Omental fat pad (tissue), 3 donors: ENCODE measurements at regions not wholly inside any gene's neighbourhood (a gene's known extent, or its start where the extent isn't known, plus 50 kb on each side); places are given as distances from the start of the nearest gene placed in this dataset.

ENCODE experiments used
- ATAC-seq: fragments of 150-250 bp; one replicate; pipeline ENCODE4 v1.9.1; 2016; ENCODE audit warnings: mild to moderate bottlenecking, moderate library complexity; ENCODE audit not compliant: low FRiP score
- DNase-seq: peaks from one replicate; pipeline ENCODE4 v3.0.0-alpha.2; 2019; ENCODE audit warnings: low spot score
- CTCF ChIP-seq, 3 donors: fragments of 450-650 bp; IDR thresholded peaks; one replicate each; pipeline ENCODE4 v1.5.1; 2016 to 2017; ENCODE audit warnings: antibody characterized with exemption in 3 of 3, mild to moderate bottlenecking in 3 of 3, moderate library complexity in 2 of 3

GRCh38 chr17:63331301-63332061 lies 114.6 kb downstream of the CYB561 start:
- TF ChIP-seq CTCF (IDR thresholded peaks at IDR 0.05): no peak
- ATAC-seq (no peak), DNase-seq (no peak)

- no peak for DNase-seq
- ATAC-seq: no peak
- TF ChIP-seq CTCF (IDR thresholded peaks at IDR 0.05): no peak
Observed at GRCh38 chr17:63332286-63332685, 113.8 kb downstream of the CYB561 start.

GRCh38 chr17:63333869-63334268 lies 112.2 kb downstream of the CYB561 start:
- no peak for ATAC-seq
- no peak for TF ChIP-seq CTCF (IDR thresholded peaks at IDR 0.05)

GRCh38 chr17:63335831-63336230 lies 110.3 kb downstream of the CYB561 start:
- no peak for ATAC-seq
- DNase-seq: no peak
- TF ChIP-seq CTCF (IDR thresholded peaks at IDR 0.05): no peak

More at GRCh38 chr17:63333869-63334268, 112.2 kb downstream of the CYB561 start:
- no peak for DNase-seq

GRCh38 chr17:63337579-63337978 lies 108.5 kb downstream of the CYB561 start:
- no peak for ATAC-seq
- no peak for DNase-seq
- no peak for TF ChIP-seq CTCF (IDR thresholded peaks at IDR 0.05)

- no peak for DNase-seq
- ATAC-seq: no peak
- TF ChIP-seq CTCF (IDR thresholded peaks at IDR 0.05): no peak
Observed at GRCh38 chr17:63338272-63338671, 107.8 kb downstream of the CYB561 start.

- no peak for ATAC-seq
- DNase-seq: no peak
- TF ChIP-seq CTCF (IDR thresholded peaks at IDR 0.05): no peak
Observed at GRCh38 chr17:63341276-63341675, 104.8 kb downstream of the CYB561 start.
